UCSD-AML1 (cell line): ENCODE measurements at regions not wholly inside any gene's neighbourhood (a gene's known extent, or its start where the extent isn't known, plus 50 kb on each side); places are given as distances from the start of the nearest gene placed in this dataset.

Experiments used
- DNase-seq: peaks from one replicate; lab custom pipeline; 2025; ENCODE audit not compliant: unreplicated experiment; lab: John Stamatoyannopoulos, UW

DNA sequence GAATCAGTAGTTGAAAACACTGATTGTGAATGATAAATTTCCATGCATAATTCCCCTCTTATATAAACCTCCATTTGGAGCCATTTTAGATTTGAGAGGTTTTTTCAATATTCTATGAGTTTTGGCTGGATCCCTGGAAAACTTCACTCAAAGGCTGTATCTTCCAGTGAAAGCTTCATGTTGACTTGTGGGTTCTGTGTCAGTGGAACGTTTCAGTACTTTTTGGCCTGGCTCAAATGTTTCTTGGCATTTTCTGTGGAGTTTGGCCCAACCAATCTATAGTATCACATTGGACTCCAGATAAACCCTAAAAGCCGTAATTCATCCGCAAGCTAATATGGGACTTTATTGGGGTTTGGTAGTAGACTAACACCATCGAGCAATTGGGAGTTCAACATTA, 172.6 kb upstream of the PRPS1L1 start:
- DNase-seq = no peak

DNA sequence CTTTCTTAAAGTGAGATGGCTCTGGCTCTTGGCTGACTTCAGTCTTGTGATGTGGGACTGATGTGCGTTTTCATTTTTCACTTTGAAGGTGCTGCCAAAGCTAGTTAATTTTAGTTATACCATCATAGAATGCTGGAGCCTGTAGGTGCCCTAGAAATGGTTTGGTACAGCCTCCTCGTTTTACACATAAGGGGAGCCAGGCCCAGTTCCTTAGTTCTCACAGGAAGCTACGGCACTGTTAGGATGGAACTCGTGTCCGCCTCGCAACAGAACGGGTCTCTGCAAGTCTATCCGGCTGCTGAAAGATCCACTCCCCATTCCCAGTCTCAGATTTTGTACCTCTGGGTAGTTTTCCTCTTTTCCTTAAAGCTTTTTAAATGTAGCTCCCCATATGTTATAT, 173.2 kb upstream of the PRPS1L1 start:
- DNase-seq = no peak

DNA sequence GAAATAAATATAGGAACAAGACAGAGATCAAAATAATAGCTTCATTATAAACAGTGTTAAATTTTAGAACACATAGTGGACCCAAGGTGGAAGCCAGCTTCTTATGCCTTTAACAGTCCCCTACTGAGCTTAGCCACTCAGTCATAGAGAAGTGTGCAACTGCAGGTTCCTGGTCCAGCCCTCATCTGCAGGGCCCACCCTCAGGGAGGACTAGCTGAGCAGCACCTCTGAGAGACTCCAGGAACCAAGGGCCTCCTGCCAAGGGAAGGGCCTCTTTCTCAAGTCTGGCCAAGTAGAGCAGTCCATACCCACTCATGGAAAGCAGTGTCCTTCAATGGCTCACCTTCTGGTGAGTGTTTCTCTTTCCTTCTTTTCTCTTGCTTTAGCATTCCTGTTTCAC, 173.7 kb upstream of the PRPS1L1 start:
- DNase-seq = no peak

DNA sequence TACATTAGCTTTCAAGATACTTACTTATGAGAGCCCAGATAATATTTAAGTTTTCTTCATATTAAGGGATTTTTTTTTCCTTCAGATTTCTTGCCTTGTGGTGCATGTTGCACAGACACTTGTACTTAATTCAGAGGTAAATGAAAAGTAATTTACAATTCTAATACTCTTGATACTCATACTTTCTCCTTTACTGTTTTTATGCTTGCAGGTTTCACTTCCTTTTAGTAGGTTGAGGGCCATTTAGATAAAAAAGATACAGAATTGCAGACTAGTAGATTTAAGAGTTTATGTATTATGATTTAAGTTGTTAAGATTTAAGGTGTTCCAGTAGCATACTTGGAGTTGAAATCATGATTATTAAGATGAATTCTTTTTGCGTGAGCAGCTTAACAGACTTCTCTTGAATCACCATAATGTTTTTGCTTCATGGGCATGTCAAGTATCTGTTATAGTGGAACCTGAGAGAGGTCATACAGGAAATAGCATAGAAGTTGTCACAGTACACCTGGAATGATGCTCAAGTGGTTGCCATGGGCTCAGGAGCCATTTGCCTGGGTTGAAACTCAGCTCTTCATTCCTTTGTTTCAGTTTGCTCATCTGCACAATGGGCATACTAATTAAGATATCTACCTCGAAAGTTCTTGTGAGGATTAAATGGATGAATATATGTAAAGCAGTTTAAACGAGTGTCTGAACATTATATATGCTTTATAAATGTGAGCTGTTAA, 174.8 kb upstream of the PRPS1L1 start:
- DNase-seq = no peak

DNA sequence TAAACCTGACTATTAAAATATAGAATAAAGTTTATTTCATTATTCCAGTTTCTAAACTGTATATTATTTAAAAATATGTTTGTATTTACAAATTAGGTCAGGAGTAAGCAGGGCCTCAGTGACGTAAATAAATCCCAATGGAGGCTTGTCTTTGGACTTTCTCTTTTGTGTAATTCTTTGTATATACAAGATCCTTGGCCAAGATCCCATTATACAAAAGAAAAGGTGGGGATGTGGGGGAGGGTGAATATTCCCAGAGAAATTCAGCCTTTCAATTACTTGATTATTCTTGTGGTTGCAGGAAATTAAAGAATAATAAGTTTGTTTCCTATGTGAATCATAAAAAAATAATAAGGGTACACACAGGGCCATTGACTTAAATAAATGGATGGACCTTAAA, 178.7 kb upstream of the PRPS1L1 start:
- DNase-seq = no peak

DNA sequence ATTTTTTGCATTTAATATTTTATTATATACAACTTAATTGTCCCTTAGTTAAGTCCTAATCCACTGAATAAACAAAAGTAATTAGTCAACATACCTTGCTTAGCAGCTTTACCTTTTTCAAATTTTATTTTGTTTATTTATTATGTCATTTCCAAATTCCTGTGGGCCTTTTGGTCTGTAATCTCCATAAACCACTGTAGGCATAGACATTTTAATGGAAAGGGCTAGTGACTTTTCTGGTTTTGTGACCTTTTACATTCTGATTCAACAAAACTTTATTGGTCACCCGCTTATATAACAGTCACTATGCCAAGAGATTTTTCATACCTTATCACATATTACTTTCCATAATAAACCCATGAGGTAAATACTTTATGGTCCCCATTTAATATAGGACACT, 181.3 kb upstream of the PRPS1L1 start:
- no peak for DNase-seq

DNA sequence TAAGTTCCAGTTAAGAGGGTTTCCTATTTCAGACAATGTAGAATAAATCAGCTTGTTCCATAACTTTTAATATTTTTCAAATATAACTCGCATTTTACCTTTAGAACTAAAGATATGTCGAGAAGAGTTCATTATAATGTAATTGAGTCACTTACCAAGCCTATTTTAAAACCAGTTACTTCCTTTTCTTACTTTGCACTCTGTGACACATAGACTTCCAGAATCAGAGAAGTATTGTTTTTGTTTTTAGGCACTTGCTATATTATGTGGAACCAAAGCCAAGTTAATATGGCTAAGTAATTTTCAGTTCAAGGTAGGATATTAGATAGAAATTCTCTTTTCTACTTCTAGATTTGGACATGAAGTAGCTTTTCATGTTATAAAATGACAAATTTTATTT, 182.7 kb upstream of the PRPS1L1 start:
- DNase-seq = no peak

DNA sequence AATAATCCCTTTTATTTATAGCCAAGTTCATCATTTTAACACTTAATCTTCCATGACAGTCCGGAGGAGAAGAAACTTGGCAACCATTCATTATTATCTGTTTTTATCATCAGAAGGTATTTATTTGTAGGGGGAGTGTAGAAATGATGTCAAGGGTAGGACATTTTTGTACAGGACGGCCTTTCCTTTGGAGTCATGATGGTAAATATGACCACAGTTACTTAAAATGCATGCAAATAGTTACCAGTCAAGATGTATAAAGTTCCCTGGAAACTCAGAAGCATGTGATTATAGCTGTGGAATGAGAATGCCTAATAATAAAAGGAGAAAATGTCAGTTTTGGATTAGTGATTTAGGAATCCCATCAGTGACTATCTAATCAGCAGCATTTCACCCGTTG, 183.1 kb upstream of the PRPS1L1 start:
- no peak for DNase-seq

DNA sequence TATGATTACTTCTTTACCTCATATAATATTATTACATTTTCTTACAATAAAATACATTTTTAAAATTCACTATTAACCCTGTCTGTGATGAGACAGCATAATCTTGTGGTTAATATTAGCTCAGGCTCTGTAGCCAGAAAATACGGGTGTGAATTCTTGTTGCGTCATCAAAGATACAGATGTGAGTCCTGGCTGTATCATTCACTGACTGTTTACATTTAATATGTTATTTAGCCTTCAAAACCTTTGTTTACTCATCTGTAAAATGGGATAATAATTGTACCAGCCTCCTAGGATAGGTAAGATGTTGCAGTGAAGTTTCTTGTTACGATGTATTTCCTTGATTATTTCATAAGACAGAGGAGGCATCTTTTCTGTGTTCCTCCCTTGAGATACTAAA, 184.7 kb upstream of the PRPS1L1 start:
- no peak for DNase-seq

DNA sequence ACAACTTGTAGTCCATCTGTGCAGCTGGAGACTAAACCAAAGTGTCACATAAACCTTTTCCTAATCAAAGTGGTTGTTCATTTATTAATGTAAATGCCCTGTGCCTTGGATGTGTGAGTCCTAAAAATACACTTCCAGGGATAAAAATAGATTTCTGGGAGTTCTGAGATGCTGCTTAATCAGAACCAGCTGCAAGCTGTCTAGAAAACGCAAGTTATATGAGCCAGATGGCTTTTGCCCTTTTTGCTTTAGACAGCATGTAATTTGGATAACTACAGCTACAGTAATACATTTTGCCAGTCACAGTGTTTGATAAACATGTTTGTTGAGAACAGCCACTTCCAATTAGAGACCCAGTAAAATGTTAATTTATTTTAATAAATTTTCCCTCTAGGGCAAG, 185.1 kb upstream of the PRPS1L1 start:
- no peak for DNase-seq

DNA sequence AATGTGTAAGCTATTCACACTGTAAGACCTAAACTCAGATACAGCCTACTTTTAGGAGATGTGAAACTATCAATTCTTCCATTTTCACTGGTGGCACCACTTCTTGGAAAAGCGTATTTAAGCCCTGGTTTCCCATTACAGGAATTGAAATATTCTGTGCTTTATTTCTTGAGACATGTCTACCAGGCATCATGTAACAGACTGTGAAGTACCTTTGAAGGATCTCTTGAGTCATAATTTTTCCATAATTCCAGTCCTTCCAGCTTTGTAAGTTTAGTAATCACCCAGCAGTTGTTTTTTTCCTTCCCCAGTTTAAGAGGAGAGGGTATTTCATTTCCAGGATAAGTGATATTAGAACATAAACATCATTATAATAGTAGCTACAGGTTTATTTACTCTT, 186.0 kb upstream of the PRPS1L1 start:
- DNase-seq = no peak

DNA sequence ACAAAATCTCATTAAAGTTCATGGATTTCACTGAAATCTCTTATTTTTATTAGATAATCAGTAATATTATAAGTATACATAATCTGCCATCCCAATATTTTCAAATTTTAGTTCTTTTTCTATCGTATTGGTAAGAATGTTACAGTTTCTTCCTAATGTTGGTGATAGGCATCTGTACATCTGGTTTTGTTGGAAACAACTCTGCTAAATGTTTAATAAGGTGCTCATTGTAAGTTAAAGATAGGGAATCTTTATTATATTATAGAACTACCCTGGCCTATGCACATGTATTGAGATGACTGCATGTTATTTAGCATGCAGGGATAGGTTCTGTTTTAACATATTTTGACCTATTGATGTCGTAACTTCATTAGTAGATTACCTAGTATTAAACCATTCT, 188.6 kb upstream of the PRPS1L1 start:
- DNase-seq = no peak

DNA sequence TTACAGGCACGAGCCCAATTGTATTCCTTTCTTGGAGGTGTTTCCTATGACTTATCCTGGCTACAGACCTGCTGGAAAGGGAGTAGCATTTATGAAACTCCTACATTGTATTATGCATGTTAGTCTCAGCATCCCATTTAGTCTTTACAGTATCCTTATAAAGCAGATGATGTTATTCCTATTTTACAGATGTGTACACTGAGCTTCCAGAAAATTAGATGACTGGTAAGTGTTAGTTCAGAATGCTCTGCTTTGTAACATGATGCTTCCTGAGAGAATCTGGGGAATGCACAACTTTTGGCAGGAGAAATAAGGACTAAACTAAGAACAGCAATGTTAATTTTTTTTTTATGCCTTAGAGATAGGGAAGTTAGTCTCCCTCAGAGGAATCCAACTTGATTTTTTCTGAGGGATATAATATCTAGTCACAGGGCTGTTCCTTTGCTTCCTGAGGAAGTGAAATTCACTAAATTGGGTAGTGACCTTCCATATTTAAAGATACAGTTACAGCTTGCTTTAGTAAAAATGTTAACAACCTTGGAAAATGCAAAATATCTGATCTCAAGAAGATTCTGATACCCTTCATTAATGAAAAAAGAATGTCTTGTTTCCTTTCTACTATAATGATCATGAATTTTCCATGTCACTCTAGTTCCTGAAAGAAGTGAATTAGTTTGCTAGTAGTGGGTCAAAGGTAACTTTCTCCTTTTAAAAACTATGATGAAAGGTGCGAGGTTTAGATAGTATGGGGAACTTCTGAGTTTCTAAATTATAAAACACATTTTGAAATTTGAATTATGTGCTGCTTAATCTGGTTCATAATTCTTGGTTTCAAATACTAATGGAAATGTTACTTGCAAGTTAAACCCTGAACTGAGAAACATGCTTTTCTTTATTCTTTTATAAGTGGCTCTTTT, 194.0 kb upstream of the PRPS1L1 start:
- DNase-seq = no peak

DNA sequence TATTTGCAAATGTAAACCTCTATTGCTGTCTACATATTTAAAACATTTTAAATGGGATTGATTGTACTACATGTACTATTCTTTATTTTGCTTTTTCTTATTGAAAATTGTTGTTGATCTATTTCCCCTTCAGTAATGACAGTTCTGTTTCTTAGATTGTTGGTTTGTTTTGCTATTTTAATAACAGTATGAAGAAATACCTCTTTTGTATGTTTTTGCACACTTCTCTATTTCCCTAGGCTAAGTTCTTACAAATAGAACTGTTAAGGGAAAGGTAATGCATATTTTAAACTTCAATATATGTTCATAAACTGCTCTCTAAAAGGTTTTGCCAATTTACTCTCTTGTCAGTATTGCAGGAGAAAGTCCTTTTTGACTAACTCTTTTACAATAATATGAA, 195.0 kb upstream of the PRPS1L1 start:
- no peak for DNase-seq

DNA sequence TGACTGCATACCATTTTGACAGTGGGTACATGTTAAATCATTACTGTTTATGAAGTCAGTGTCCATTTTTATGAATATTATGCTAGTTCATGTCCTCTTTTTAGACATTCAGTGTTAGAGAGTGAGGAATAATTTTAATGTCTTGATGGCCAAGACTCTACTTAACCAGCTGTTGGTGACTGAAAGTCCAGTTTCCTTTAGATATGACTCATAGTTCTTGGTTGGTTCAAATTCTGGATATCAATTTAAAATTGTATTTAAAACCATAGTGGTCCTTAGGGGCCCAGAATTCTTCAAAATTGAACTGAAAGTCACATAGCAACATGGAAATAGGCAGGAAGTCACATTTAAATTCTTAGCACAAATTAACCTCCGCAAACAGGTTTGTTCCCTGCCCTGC, 196.5 kb upstream of the PRPS1L1 start:
- no peak for DNase-seq

DNA sequence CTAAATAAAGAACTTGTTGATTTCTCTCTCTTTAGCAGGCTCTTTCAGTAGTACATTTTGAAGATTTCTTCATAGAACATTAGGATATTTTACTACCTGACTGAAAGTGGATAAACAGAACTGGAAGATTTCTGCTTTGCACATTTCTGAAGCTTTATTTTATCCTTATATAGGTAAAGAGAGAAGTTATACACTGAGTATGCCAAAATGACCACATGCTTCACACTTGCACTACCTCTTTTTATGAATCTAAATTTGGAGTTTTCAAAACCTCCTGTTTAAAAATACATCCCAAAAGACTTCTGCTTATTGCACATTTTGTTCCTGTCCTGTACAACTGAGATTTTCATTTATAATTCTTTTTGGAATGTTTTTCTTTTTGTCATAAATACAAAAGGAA, 197.4 kb upstream of the PRPS1L1 start:
- DNase-seq = no peak

DNA sequence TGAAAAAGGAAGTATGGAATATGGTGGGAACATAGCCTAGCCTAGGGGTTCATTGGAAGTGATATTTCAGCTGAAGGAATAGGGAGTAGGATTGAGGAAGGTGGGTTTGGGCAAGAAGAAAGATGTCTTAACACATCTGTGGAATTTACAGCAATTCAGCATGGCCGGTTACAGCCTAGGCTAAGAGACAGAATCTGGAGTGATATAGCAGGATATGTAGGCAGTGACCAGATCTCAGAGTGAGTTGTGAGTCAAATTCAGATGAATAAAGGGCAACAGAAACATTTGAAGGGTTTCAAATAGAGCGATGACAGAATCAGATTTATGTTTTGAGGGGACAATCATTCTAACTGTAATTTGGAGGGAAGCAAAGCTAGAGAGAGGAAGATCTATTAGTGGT, 199.0 kb upstream of the PRPS1L1 start:
- DNase-seq = no peak

DNA sequence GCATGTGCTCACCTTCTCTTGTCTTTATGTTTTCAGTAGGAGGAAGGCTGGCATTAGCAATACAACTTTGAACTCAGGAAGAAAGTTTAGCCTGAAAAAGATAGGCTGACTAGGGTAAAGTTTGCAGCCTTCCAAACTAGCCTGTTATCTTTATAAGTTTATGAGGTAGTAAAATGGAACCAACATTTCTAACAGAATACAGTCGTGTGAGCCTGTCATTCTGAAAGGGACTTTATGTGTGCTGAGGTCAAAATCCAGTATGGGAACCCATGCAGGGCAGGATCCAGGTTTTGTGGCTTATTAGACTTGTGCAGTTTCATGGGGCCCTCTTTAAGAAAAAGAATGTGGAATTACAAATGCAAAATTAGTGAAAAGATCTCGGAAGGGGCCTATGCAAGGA, 201.0 kb upstream of the PRPS1L1 start:
- DNase-seq = no peak

DNA sequence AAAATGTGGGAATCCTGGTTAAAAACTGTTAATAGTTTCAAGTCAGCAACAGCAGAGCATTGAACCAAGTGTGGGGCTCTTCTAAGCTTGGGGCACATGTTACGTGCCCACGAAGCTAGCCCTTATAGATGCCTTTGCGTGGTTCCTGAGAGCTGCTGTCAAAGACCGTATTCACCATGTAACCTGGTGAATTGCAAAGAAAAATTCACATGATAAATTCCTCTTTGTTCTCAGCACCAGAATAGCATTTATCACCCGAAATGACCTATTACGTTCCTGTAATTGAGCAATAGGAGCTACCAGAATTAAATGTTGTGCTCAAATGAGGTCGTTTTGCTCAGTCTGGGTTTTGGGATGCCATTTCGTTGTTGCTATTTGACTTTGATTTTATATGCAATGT, 202.6 kb upstream of the PRPS1L1 start:
- DNase-seq = no peak

DNA sequence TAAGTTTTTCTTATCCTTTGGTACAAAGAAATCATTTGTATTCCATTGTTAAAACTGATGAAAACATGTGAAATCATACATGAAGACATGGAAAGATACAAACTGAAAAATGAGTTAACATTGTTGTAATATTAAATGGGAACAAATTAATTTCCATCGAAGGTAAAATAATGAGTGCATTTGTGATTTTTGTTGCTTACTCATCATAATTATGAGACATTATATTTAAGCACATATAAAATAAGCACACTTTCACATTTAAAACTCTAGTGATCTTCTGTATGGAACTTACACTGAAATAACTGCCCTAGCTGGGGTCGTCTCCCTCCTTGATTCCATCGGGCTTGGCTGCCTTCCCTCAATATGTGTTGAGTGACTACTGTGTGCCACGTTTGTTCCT, 204.2 kb upstream of the PRPS1L1 start:
- no peak for DNase-seq

DNA sequence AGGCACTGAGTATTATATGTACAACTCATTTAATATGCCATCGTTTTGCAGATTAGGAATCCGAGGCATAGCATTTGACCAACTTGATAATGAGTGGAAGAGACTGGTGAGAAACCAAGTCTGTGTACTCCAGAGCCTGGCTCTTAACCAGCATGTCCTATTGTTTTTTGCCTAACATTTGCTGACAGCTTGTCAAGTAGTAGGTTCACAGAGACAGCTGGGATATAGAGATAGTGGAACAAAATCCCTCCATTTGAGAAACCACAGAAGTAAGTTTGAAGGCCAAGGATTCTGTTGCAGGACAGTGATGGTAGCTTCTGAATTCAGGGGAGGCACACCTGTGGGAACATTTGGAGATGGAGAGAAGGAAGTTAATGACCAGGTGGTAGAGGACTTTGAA, 206.9 kb upstream of the PRPS1L1 start:
- DNase-seq = no peak

DNA sequence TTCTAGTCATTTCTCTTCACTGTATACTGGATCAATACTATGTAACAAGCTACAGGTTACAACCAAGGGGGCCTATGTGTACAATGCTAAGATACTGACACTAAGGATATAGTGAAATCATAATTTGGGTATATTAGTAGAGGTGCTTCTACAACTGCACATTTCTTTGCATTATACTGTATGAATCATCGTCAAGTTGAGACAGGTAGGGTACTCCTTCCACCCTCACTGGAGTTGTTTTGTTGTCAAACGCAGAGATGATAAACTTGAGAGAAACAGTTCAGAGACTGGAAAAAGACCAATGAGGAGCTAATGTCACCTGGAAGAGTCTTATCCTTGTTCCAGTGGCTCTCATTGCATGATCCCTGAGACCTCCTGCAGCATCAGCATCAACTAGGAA, 208.2 kb upstream of the PRPS1L1 start:
- DNase-seq = no peak

DNA sequence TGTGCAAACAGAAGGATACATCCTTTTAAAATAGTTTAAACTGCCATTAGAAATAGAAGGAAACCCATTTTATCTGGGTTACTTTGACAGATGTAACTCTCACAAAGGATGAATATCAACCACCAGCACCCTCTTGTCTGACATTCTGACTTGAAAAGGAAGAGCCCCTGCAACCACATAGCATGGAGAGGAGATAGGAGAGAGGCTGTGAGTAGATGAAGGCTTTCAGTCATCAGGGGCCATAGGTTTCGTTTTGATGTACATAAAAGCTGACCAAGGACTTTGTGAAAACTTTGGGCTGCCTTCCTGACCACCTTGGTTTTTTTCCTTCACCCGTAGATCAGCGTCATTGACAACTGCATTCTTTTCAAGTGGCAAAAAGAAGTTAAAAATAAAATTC, 211.6 kb upstream of the PRPS1L1 start:
- no peak for DNase-seq
